ENCODE measurements at regions not wholly inside any gene's neighbourhood (a gene's known extent, or its start where the extent isn't known, plus 50 kb on each side); places are given as distances from the start of the nearest gene placed in this dataset.

DNA sequence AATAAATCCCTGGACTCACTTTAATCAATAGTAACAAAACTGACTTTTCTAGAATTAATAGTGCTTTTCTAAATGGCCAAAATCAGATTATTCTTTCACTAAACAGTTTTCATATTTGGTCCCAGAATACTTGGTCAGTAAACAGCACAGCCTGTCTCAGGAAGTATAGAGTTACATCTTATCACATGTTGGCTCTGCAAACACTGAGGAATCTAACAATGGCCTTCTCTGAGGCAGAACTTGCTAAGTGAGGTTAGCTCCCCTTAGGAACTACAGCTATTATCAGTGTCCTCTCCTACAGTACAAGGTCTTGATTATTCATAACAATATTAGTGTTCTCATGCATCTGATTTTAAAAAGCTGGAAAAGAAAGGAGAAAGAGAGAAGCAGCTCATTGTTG, 1622.8 kb downstream of the HACE1 start:
- DNase-seq = no peak

DNA sequence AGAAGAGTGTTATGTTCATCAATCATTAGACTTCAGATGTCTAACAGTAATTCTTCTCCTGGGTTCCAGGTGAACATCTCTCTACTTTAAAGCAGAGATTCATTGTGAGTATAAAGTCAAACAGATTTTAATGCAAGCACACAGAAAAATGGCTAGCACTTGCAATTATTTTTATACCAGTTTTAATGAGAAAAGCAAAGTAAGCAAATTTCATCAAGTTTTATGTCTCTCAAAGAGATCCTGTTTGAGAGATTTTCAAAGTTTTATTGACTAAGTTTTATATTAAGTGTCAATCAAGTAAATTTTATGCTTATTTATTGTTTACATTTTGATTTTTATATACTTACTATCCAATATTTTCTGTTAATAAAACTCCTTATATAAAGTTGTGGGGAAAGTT, 1628.5 kb downstream of the HACE1 start:
- no peak for DNase-seq

- no peak for DNase-seq
Measured at GRCh38 chr6:103215847-103216246, 1643.9 kb downstream of the HACE1 start.

GRCh38 chr6:103210686-103211085, 1649.0 kb downstream of the HACE1 start:
- DNase-seq = no peak

DNA sequence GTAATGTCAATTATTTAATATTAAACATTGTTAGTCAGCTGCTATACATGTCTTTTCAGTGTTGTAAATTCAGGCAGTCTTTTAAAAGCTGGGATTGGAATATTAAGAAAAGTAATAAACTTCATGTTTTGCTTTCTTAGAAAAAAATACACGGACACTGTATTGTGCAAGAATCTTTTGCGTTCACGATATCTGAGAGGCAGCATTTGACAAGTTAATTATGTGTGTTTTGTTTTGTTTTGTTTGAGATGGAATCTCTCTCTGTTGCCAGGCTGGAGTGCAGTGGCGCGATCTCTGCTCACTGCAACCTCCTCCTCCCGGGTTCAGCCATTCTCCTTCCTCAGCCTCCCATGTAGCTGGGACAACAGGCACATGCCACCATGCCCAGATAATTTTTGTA, 1661.3 kb downstream of the HACE1 start:
- DNase-seq = no peak

DNA sequence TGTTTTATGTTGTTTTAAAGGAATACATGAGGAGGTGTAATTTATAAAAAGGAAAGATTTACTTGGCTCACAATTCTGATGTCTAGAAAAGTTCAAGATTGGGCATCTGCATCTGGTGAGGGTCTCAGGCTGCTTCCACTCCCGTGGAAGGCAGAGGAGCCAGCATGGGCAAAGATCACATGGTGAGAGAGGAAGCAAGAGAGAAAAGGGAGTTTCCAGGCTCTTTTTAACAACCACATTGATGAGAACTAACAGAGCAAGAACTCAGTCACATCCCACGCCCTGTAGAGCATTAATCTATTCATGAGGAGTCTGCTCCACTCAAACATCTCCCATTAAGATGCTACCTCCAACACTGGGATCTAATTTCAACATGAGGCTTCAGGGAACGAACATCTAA, 1666.3 kb downstream of the HACE1 start:
- no peak for DNase-seq

- no peak for DNase-seq
Measured at GRCh38 chr6:103191391-103192093, 1668.2 kb downstream of the HACE1 start.

GRCh38 chr6:103184776-103185175, 1674.9 kb downstream of the HACE1 start:
- no peak for DNase-seq

DNA sequence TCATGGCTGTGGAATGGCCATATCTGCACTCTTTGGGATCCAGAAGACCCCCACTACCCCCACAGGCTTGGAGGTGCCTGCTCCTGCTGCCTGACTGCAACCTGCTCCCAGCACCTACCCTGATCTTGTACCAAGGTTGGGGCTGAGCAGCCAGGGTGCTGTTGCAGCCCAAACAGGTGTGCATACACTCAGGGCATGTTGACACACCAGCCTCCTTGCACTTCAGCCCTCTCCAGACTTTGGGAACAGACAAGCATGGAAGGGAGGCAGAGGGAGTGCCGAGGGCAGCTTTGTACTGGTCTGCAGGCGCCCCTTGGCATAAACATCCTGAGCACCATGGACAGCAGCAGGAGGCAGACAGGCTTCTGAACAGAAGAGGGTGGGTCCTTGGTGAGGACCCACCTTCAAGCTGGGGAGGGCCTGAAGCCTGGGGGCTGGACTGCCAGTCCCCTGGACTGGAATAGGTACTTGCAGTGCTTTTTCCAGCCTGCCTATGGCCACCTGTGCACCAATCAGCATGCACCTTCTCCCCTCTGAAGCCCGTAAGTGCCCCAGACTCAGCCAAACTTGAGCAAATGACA, 1675.8 kb downstream of the HACE1 start:
- no peak for DNase-seq

GRCh38 chr6:103178193-103178592, 1681.5 kb downstream of the HACE1 start:
- no peak for DNase-seq

- no peak for DNase-seq
Measured at GRCh38 chr6:103177791-103178190, 1681.9 kb downstream of the HACE1 start.

DNA sequence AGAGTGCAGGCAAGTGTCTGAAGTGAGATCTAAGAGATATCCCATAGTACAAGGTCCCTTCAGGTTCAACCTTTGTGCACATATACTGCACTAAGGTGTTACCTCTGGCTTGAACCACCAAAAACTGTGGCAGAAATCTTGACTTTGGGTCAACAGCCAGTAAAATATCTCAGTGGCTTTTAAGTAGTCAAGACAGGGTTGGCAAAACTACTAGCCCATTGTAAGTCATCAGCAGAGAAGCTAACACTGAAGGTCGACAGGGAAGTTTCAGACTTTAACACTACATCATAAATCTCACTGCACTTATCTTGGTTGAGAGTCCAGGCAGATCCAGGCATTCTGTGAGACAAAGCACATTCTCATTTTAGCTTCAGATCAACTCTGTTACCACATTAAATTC, 1684.7 kb downstream of the HACE1 start:
- DNase-seq = no peak

- no peak for DNase-seq
Measured at GRCh38 chr6:103167345-103168071, 1692.2 kb downstream of the HACE1 start.

- DNase-seq = no peak
Measured at GRCh38 chr6:103154779-103155572, 1704.7 kb downstream of the HACE1 start.

DNA sequence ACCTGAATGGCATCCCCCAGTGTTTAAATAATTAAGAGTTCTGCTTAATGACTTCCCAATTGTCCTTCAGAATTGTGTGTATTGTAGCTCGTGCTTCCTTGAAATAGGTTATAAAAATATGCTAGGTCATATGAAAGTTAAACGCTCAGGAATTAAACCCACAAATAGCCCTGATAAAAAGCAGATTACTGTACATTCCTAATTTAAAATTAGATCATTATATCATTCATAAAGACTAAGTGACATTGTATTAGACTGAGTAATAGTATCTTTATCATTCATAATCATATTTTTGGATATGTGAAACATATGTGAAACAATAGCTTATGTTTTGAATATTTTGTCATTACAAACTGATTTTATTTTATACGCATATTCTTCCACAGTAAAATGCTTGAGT, 1706.7 kb downstream of the HACE1 start:
- DNase-seq = no peak

DNA sequence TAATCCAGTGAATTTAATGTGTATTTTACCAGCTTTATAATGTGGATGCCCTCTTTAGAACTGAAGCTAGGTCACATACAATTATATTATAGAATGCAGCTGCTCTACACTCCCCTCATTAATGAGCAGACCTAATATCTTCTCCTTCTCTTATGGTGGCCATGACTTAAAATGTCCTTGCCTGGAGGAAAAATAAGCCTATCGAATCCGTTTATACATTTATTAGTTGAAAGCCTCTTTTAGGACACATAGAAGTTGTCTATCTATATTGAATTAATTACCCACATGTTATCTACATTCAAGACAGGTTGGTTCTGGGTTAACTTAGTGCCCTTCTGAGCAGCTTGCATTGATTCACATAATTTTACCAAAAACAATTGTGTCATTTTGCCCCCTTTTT, 1716.8 kb downstream of the HACE1 start:
- DNase-seq = no peak

DNA sequence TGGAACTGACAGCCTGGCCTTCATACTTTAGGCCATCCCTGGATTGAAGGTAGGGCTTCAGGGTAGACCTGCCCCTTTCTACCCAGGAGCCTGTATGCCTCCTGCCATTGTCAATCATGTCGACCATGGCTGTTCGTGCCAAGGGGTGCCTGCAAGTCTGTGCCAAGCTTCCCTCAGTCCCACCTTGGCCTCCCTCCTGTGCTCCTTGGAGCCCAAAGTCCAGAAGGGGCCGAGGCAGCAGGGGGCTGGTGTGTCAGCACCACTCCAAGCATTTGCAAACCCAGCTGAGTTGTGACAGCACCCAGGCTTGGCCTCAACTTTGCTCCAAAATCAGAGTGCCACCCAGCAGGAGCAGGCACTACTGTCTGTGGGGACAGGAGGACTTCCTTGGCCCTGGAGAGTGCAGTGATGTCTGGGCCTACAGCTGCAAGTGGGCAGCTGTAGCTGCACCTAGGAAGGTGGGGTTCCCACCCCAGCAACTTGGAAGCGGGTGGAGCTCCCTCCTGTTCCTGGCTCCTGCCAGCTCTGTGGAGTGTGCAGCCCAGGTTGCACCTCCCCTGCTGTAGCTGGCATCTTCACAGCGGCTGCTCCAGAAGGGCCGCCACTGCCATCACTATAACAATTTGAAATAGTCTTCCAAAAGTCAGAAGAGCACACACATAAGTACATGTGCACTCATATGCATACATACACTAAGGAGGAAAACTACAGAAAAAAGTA, 1719.3 kb downstream of the HACE1 start:
- no peak for DNase-seq

- DNase-seq = no peak
Measured at GRCh38 chr6:103139377-103139776, 1720.3 kb downstream of the HACE1 start.

DNA sequence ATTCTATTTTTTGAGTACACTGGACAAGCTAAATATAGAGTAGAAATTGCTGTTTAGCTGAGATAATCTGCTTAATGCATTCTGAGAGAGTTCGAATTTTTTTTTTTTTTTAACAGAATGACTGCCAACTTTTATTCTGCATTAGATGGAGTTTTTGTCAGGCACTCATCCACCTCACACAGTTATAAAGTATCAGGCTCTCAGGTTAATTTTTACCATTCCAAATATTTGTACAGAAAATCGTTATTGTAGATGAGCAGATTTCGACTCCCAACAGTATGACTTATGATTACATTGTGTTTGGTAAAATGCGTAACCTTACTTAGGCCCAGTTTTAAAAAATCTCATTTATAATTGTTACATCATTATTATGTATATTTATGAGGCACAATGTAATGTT, 1731.0 kb downstream of the GRIK2 start:
- no peak for DNase-seq

DNA sequence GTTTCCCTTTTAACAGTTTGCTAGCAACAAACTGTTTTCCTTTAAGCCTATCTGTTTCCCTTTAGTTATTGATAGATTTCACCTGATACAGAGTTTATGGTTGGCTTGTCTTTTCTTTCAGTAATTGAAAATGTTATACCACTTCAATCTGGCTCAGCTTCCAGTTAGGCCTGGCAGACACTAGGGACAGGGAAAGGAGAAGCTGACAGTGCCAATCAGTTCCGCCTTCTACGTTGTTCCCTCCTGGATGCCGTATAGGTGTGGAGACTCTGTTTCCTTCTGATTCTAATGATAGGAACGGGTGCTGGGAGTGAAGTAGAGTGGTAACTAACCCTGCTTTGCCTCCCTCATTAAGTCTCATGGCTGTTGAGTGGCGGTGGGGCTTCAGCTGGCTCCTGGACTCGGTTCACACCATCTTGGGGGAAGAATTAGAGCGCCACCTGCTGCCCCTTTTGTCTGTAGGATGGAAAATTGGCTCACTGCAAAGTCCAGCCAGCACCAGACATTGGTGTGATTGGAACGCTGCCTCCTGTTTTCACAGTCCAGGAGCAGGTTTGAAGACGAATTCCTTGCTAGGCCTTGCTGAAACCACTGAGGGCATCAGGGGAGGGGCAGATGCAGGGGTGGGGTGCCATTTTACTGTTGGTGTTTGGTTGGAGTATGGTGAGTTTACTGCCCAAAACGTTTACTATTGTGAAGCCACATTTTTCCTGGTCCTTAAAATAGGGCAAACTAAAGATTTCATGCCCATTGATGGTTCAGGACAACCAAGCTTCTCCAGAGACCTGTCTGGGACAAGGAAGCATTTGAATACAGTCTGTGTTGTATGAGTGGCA, 1729.5 kb downstream of the GRIK2 start:
- peak; percentile 19 for DNase-seq

- DNase-seq = no peak
Measured at GRCh38 chr6:103119056-103119455, 1725.5 kb downstream of the GRIK2 start.

- DNase-seq = no peak
Measured at GRCh38 chr6:103114582-103114981, 1721.1 kb downstream of the GRIK2 start.

All from midbrain (tissue), 1 donor.